ENCODE measurements at regions not wholly inside any gene's neighbourhood (a gene's known extent, or its start where the extent isn't known, plus 50 kb on each side); places are given as distances from the start of the nearest gene placed in this dataset.

- H3K79me2 ChIP-seq (ENCODE audit: low read length), result no peaks in the 10 kb centered on the region
- H3K27me3 ChIP-seq (ENCODE audit: low read length), result no peaks in the 10 kb centered on the region
- H3K4me3 ChIP-seq (ENCODE audit: low read length), result peak overlapping the region; percentile 41
- H2AFZ ChIP-seq (ENCODE audit: low read length), result no peak overlapping the region
- H3K4me1 ChIP-seq (ENCODE audit: low read length), result peaks cover 63% of the 10 kb centered on the region
- H3K36me3 ChIP-seq (ENCODE audit: insufficient read depth, low read length), result peaks cover 10% of the 10 kb centered on the region; the same call in 1 of the 2 replicates
- no peak overlapping the region for H3K9ac ChIP-seq (ENCODE audit: low read length)
- peaks cover 5% of the 10 kb centered on the region; the same call in 1 of the 2 replicates for H3K9me3 ChIP-seq (ENCODE audit: low read length)
- H3K27ac ChIP-seq (ENCODE audit: low read length), result peak overlapping the region; percentile 72
- no peaks in the 10 kb centered on the region for H4K20me1 ChIP-seq (ENCODE audit: insufficient read depth, low read depth, low read length)
- no peaks in the 10 kb centered on the region for H3K9me2 ChIP-seq (replicated peaks; ENCODE audit: insufficient read depth, low read length)
- H3K4me2 ChIP-seq (ENCODE audit: low read depth, low read length, poor library complexity, severe bottlenecking), result peak overlapping the region; percentile 62
- DNase-seq, result peak; percentile 75
Measured at GRCh38 chr10:33098951-33099663, 141.1 kb upstream of the ITGB1 start.

- Histone ChIP-seq H3K4me2 (ENCODE audit: low read depth, low read length, poor library complexity, severe bottlenecking) (peak overlapping the region; percentile 69), H3K9me2 (replicated peaks; ENCODE audit: insufficient read depth, low read length) (no peaks in the 10 kb centered on the region), H3K36me3 (ENCODE audit: insufficient read depth, low read length) (peaks cover 13% of the 10 kb centered on the region; the same call in 1 of the 2 replicates), H3K9me3 (ENCODE audit: low read length) (peaks cover 7% of the 10 kb centered on the region; the same call in 1 of the 2 replicates), H3K4me1 (ENCODE audit: low read length) (peaks cover 84% of the 10 kb centered on the region), H3K79me2 (ENCODE audit: low read length) (no peaks in the 10 kb centered on the region), H3K27me3 (ENCODE audit: low read length) (no peaks in the 10 kb centered on the region), H2AFZ (ENCODE audit: low read length) (no peak overlapping the region), H3K27ac (ENCODE audit: low read length) (peak overlapping the region; percentile 97), H3K9ac (ENCODE audit: low read length) (peak overlapping the region; percentile 65), H3K4me3 (ENCODE audit: low read length) (peak overlapping the region; percentile 45), H4K20me1 (ENCODE audit: insufficient read depth, low read depth, low read length) (no peaks in the 10 kb centered on the region)
- DNase-seq, result peak; percentile 90
Measured at GRCh38 chr10:33095867-33096815, 138.1 kb upstream of the ITGB1 start.

- no peak overlapping the region for H3K9ac ChIP-seq (ENCODE audit: low read length)
- DNase-seq, result no peak
- H3K9me2 ChIP-seq (replicated peaks; ENCODE audit: insufficient read depth, low read length), result no peaks in the 10 kb centered on the region
- peaks cover 7% of the 10 kb centered on the region; the same call in 1 of the 2 replicates for H3K9me3 ChIP-seq (ENCODE audit: low read length)
- no peaks in the 10 kb centered on the region for H4K20me1 ChIP-seq (ENCODE audit: insufficient read depth, low read depth, low read length)
- peaks cover 78% of the 10 kb centered on the region for H3K4me1 ChIP-seq (ENCODE audit: low read length)
- peaks cover 13% of the 10 kb centered on the region; the same call in 1 of the 2 replicates for H3K36me3 ChIP-seq (ENCODE audit: insufficient read depth, low read length)
- no peak overlapping the region for H2AFZ ChIP-seq (ENCODE audit: low read length)
- H3K4me2 ChIP-seq (ENCODE audit: low read depth, low read length, poor library complexity, severe bottlenecking), result no peak overlapping the region
- H3K27ac ChIP-seq (ENCODE audit: low read length), result peak overlapping the region; percentile 97
- no peaks in the 10 kb centered on the region for H3K27me3 ChIP-seq (ENCODE audit: low read length)
- no peaks in the 10 kb centered on the region for H3K79me2 ChIP-seq (ENCODE audit: low read length)
- H3K4me3 ChIP-seq (ENCODE audit: low read length), result no peak overlapping the region
Measured at GRCh38 chr10:33094263-33095051, 136.4 kb upstream of the ITGB1 start.

GRCh38 chr10:33093362-33093761 is 135.3 kb upstream of the ITGB1 start:
- Histone ChIP-seq H3K9me2 (replicated peaks; ENCODE audit: insufficient read depth, low read length) (no peaks in the 10 kb centered on the region), H3K9me3 (ENCODE audit: low read length) (peaks cover 7% of the 10 kb centered on the region; the same call in 1 of the 2 replicates), H4K20me1 (ENCODE audit: insufficient read depth, low read depth, low read length) (no peaks in the 10 kb centered on the region), H3K27me3 (ENCODE audit: low read length) (no peaks in the 10 kb centered on the region), H3K4me1 (ENCODE audit: low read length) (peaks cover 67% of the 10 kb centered on the region), H3K79me2 (ENCODE audit: low read length) (no peaks in the 10 kb centered on the region), H2AFZ (ENCODE audit: low read length) (no peak overlapping the region), H3K9ac (ENCODE audit: low read length) (no peak overlapping the region), H3K36me3 (ENCODE audit: insufficient read depth, low read length) (peaks cover 13% of the 10 kb centered on the region; the same call in 1 of the 2 replicates), H3K4me2 (ENCODE audit: low read depth, low read length, poor library complexity, severe bottlenecking) (no peak overlapping the region), H3K27ac (ENCODE audit: low read length) (peak overlapping the region; percentile 97), H3K4me3 (ENCODE audit: low read length) (no peak overlapping the region)
- no peak for DNase-seq

- DNase-seq, result no peak
- Histone ChIP-seq H3K9me2 (replicated peaks; ENCODE audit: insufficient read depth, low read length) (no peaks in the 10 kb centered on the region), H3K79me2 (ENCODE audit: low read length) (no peaks in the 10 kb centered on the region), H3K36me3 (ENCODE audit: insufficient read depth, low read length) (peaks cover 13% of the 10 kb centered on the region; the same call in 1 of the 2 replicates), H3K27ac (ENCODE audit: low read length) (peak overlapping the region; percentile 56), H3K9me3 (ENCODE audit: low read length) (peaks cover 7% of the 10 kb centered on the region; the same call in 1 of the 2 replicates), H3K4me2 (ENCODE audit: low read depth, low read length, poor library complexity, severe bottlenecking) (peak overlapping the region; percentile 58), H3K9ac (ENCODE audit: low read length) (peak overlapping the region; percentile 51), H3K4me1 (ENCODE audit: low read length) (peaks cover 62% of the 10 kb centered on the region), H3K4me3 (ENCODE audit: low read length) (peak overlapping the region; percentile 48), H2AFZ (ENCODE audit: low read length) (peak overlapping the region; percentile 88), H4K20me1 (ENCODE audit: insufficient read depth, low read depth, low read length) (no peaks in the 10 kb centered on the region), H3K27me3 (ENCODE audit: low read length) (no peaks in the 10 kb centered on the region)
Measured at GRCh38 chr10:33092596-33092995, 134.6 kb upstream of the ITGB1 start.

- H3K4me2 ChIP-seq (ENCODE audit: low read depth, low read length, poor library complexity, severe bottlenecking), result no peak overlapping the region
- peaks cover 7% of the 10 kb centered on the region; the same call in 1 of the 2 replicates for H3K9me3 ChIP-seq (ENCODE audit: low read length)
- no peaks in the 10 kb centered on the region for H3K27me3 ChIP-seq (ENCODE audit: low read length)
- H3K4me3 ChIP-seq (ENCODE audit: low read length), result no peak overlapping the region
- H3K4me1 ChIP-seq (ENCODE audit: low read length), result peaks cover 55% of the 10 kb centered on the region
- H3K9ac ChIP-seq (ENCODE audit: low read length), result no peak overlapping the region
- no peak overlapping the region for H2AFZ ChIP-seq (ENCODE audit: low read length)
- 0 out of 2 replicates have a peak overlapping the region, but pooled peaks have one; percentile 56 for H3K27ac ChIP-seq (ENCODE audit: low read length)
- no peaks in the 10 kb centered on the region for H4K20me1 ChIP-seq (ENCODE audit: insufficient read depth, low read depth, low read length)
- no peaks in the 10 kb centered on the region for H3K79me2 ChIP-seq (ENCODE audit: low read length)
- H3K9me2 ChIP-seq (replicated peaks; ENCODE audit: insufficient read depth, low read length), result no peaks in the 10 kb centered on the region
- no peak for DNase-seq
- peaks cover 13% of the 10 kb centered on the region; the same call in 1 of the 2 replicates for H3K36me3 ChIP-seq (ENCODE audit: insufficient read depth, low read length)
Measured at GRCh38 chr10:33091201-33091600, 133.2 kb upstream of the ITGB1 start.

- no peaks in the 10 kb centered on the region for H3K9me2 ChIP-seq (replicated peaks; ENCODE audit: insufficient read depth, low read length)
- H3K27me3 ChIP-seq (ENCODE audit: low read length), result no peaks in the 10 kb centered on the region
- peaks cover 2% of the 10 kb centered on the region; the same call in 1 of the 2 replicates for H3K9me3 ChIP-seq (ENCODE audit: low read length)
- H3K27ac ChIP-seq (ENCODE audit: low read length), result no peak overlapping the region
- no peak for DNase-seq
- H3K9ac ChIP-seq (ENCODE audit: low read length), result no peak overlapping the region
- H2AFZ ChIP-seq (ENCODE audit: low read length), result no peak overlapping the region
- H4K20me1 ChIP-seq (ENCODE audit: insufficient read depth, low read depth, low read length), result no peaks in the 10 kb centered on the region
- H3K4me1 ChIP-seq (ENCODE audit: low read length), result peaks cover 47% of the 10 kb centered on the region
- no peak overlapping the region for H3K4me2 ChIP-seq (ENCODE audit: low read depth, low read length, poor library complexity, severe bottlenecking)
- no peak overlapping the region for H3K4me3 ChIP-seq (ENCODE audit: low read length)
- no peaks in the 10 kb centered on the region for H3K79me2 ChIP-seq (ENCODE audit: low read length)
- H3K36me3 ChIP-seq (ENCODE audit: insufficient read depth, low read length), result peaks cover 2% of the 10 kb centered on the region; the same call in 1 of the 2 replicates
Measured at GRCh38 chr10:33088990-33089389, 131.0 kb upstream of the ITGB1 start.

Measured in Karpas-422 (cell line).